NCI-H526 (cell line): ENCODE measurements at regions not wholly inside any gene's neighbourhood (a gene's known extent, or its start where the extent isn't known, plus 50 kb on each side); places are given as distances from the start of the nearest gene placed in this dataset.

Experiments used
- DNase-seq, 2 experiments: peaks; one replicate each; lab custom pipeline; 2025; lab: John Stamatoyannopoulos, UW

GRCh38 chr14:103206836-103207387 lies 83.7 kb downstream of the TNFAIP2 start:
- peak; percentile 21 to 78 for DNase-seq

DNA sequence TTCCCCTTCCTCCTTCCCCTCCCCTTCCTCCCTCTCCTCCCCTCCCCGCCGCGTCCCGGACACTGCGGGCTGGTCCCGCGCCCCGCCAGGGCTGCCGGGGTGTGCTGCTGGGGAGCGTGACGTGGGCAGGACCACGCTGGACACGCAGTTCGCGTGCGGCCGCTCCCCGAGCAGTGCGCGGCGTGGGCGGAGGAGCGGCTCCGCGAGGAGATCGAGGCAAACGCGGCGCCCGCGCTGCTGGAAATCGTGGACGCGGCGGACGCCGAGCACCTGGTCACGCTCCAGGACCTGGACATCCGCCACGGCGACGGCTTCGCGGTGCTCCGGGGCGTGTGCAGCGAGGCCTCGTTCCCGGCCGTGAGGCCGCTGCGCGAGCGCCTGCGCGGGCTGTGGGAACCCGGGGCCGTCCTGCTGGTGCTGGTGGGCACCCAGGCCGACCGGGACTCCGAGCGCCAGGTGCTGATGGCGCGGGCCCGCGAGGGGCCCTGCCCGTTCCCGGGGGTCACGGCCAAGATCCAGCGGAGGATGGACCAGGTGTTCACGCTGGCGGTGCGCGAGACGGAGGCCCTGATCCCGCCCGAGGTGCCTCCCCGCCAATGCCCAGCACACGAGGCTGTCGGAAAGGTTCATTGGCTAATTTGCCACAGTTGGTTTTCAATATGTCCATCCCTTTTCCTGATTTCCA lies 84.3 kb downstream of the TNFAIP2 start:
- DNase-seq = peak in 1 of 2 experiments; percentile 58

GRCh38 chr14:103209054-103209453 lies 85.8 kb downstream of the TNFAIP2 start:
- peak in 1 of 2 experiments; percentile 45 for DNase-seq

DNA sequence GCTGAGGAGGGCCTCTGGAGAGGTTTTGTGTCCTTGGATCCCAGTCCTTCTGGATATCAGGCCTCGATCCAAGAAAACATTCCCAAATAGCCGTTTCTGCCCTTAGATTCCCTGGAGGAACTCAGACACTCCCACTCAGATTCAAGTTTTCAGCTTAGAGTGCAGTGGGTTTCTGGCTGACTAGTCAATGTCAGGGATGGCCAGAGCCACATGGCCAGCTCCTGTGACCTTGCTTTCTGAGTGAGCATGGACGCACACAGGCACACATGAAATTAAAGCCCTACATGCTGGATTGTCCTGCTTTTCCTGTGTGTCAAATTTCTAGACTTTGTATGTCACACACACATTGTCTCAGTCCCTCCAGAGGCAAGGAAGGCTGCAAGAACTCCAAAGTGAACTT lies 86.2 kb downstream of the TNFAIP2 start:
- no peak for DNase-seq

GRCh38 chr14:103213331-103213730 lies 90.1 kb downstream of the TNFAIP2 start:
- DNase-seq = no peak

- DNase-seq = no peak
These were observed 91.2 kb downstream of the TNFAIP2 start for GRCh38 chr14:103214461-103214958.

- DNase-seq = no peak
These were observed 93.1 kb downstream of the TNFAIP2 start for GRCh38 chr14:103216399-103216798.

GRCh38 chr14:103216857-103217256 lies 93.6 kb downstream of the TNFAIP2 start:
- no peak for DNase-seq

- DNase-seq = no peak
These were observed 94.3 kb downstream of the TNFAIP2 start for GRCh38 chr14:103217538-103217937.

DNA sequence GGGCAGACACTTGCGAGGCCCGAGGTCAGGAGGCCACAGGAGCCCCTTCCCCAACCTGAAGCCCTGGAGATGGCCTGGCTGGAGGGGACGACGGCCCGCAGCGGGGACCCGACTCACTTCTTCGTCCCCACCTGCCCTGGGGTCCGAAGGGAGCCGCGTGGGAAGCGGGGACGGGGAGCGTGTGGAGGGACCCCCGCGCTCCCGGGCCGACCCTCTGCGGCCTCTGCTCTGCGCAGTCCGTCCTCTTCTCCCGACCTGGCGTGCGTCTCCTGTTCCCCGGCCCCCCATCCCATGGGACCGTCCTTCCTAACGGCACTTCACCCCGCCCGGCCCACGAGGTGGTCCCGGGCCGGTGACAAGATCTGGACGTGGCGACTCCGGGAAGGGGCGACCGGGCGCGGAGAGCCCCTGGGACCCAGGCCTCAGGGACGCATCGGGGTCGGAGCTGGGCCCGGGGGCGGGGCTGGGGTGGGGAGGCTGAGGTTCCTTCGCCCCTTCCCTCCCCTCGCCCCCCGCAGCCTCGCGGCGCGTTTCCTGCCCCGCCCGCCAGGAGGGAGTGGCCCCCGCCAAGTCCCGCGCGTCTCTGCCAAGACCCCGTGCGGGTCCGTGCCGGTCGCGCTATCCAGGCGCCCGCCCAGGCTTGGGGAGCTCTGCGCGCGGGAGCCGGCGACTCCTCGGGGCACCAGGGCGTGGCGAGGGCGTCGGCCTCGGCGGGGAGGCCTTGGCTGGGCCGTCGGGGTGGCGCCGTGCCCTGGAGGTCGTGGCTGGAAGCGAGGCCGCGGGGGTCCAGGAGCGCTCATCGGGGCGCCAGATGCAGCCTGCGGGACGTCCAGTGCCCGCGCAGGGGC lies 97.1 kb downstream of the TNFAIP2 start:
- no peak for DNase-seq

- no peak for DNase-seq
These were observed 97.9 kb downstream of the TNFAIP2 start for GRCh38 chr14:103220982-103221641.

GRCh38 chr14:103221781-103222358 lies 98.6 kb downstream of the TNFAIP2 start:
- DNase-seq = no peak

DNA sequence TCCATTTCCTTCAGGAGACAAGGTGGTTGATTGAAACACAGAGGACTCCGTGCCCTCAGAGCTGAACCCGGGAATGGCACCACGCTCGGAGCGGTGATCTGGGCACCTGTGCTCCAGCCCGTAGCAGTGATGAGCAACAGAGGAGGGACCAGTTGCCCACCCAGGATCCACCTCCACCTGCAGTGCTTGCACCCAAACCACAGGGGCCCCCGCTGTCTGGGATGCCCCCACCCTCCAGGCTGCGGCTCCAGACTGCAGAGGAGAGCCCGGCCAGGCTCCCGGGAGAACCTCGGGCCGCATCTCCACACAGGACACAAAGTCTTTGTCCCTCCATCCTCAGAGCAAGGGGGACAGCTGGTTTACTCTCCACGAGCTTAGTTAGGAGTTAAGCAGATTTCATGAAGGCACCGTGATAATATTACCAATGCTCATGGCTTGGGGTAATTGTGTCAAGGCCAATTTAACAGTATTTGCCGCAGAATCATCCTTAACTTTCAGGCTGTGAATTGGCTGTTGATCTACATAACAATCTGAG lies 100.6 kb downstream of the TNFAIP2 start:
- DNase-seq = no peak

GRCh38 chr14:103225062-103225461 lies 101.8 kb downstream of the TNFAIP2 start:
- no peak for DNase-seq

DNA sequence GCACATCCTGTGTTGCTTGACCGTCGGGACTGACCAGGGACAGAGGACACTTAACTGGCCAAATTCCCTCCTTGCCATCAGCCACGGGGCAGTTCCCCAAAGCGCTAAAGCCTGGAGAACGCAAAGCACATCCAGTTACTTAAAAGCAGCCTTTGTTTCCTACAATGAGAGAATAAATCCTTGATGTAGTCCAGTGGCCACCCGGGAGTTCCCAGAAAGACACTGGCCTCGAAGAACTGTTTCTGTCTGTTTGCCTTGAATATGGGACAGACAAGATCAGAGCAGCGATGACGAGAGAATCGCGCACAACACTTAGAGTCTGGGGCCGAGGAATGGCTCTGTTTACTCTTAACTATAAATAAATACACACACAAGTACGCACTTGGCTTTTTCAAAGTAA lies 102.2 kb downstream of the TNFAIP2 start:
- DNase-seq = no peak

- no peak for DNase-seq
These were observed 104.0 kb downstream of the TNFAIP2 start for GRCh38 chr14:103227094-103227768.

DNA sequence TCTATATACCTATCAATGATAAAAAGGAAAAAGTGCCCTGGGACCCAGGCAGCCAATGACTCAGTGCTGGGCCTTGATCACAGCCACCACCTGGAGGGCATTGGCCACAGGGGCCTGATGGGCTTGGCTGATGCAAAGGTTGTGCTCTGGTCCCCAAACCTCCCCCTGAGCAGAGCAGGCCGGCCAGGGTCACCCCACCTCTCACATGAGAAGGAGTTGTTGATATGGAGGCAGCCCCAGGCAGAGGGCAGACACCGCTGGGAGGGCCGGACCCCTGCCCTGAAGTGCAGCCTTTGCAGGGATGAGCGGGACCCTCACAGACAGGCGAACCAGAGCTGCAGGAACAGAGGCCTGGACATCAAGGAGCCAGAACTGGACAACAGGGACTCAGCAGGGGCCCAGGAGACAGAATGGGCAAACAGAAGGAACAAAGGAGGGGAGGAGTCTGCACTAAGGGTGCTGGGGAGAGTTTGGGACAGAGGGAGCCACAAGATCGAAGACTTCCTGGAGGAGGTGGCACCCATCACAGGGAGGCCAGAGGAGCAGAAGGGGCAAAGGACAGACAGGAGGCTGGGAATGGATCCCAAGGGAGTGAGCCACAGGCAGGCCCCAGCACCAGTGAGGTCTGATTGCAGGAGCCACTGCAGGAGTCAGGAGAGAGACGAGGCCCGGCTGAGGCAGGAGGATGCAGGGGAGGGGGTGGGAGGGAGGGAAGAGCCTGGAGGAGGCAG lies 105.0 kb downstream of the TNFAIP2 start:
- no peak for DNase-seq

- no peak for DNase-seq
These were observed 105.2 kb upstream of the EIF5 start for GRCh38 chr14:103228866-103229265.

GRCh38 chr14:103230021-103230420 lies 104.0 kb upstream of the EIF5 start:
- no peak for DNase-seq

GRCh38 chr14:103230658-103231334 lies 103.2 kb upstream of the EIF5 start:
- DNase-seq = no peak
